ENCODE measurements at regions not wholly inside any gene's neighbourhood (a gene's known extent, or its start where the extent isn't known, plus 50 kb on each side); places are given as distances from the start of the nearest gene placed in this dataset.

GRCh38 chr9:87216897-87217455, 269.7 kb upstream of the GAS1 start:
- no peak for TF ChIP-seq CTCF (IDR thresholded peaks at IDR 0.05)
- TF ChIP-seq POLR2A (IDR thresholded peaks at IDR 0.05) = no peak
- Histone ChIP-seq H3K27ac (no peak overlapping the region), H3K36me3 (no peaks in the 10 kb centered on the region), H3K27me3 (no peaks in the 10 kb centered on the region), H3K4me3 (no peak overlapping the region), H3K9me3 (no peaks in the 10 kb centered on the region), H3K4me1 (peaks cover 0 to 7% of the 10 kb centered on the region in 2 donors)
- no peak for DNase-seq
- intact Hi-C loops (cut with DNase I; ENCODE audit: low total_unique reads) = no loop called here

GRCh38 chr9:87223392-87224246, 274.0 kb upstream of the DAPK1 start:
- H3K4me1 ChIP-seq = no peaks in the 10 kb centered on the region
- no peak overlapping the region for H3K4me3 ChIP-seq
- no peak for TF ChIP-seq POLR2A (IDR thresholded peaks at IDR 0.05)
- no peak for TF ChIP-seq CTCF (IDR thresholded peaks at IDR 0.05)
- no peaks in the 10 kb centered on the region for H3K9me3 ChIP-seq
- H3K36me3 ChIP-seq = no peaks in the 10 kb centered on the region
- H3K27me3 ChIP-seq = no peaks in the 10 kb centered on the region
- intact Hi-C loops (cut with DNase I; ENCODE audit: low total_unique reads) = no loop called here
- DNase-seq = no peak
- no peak overlapping the region for H3K27ac ChIP-seq

- Histone ChIP-seq H3K27me3 (no peaks in the 10 kb centered on the region), H3K27ac (no peak overlapping the region), H3K4me1 (no peaks in the 10 kb centered on the region), H3K9me3 (no peaks in the 10 kb centered on the region), H3K36me3 (no peaks in the 10 kb centered on the region), H3K4me3 (no peak overlapping the region)
- intact Hi-C loops (cut with DNase I; ENCODE audit: low total_unique reads) = no loop called here
- TF ChIP-seq POLR2A (IDR thresholded peaks at IDR 0.05) = no peak
- no peak for TF ChIP-seq CTCF (IDR thresholded peaks at IDR 0.05)
- DNase-seq = no peak
Measured at GRCh38 chr9:87226896-87227295, 270.8 kb upstream of the DAPK1 start.

GRCh38 chr9:87227456-87227855, 270.2 kb upstream of the DAPK1 start:
- TF ChIP-seq CTCF (IDR thresholded peaks at IDR 0.05) (no peak), POLR2A (IDR thresholded peaks at IDR 0.05) (no peak)
- DNase-seq = no peak
- intact Hi-C loops (cut with DNase I; ENCODE audit: low total_unique reads) = no loop called here
- no peaks in the 10 kb centered on the region for H3K36me3 ChIP-seq
- no peak overlapping the region for H3K27ac ChIP-seq
- no peaks in the 10 kb centered on the region for H3K9me3 ChIP-seq
- no peaks in the 10 kb centered on the region for H3K27me3 ChIP-seq
- H3K4me3 ChIP-seq = no peak overlapping the region
- H3K4me1 ChIP-seq = no peaks in the 10 kb centered on the region

- intact Hi-C loops (cut with DNase I; ENCODE audit: low total_unique reads) = no loop called here
- TF ChIP-seq CTCF (IDR thresholded peaks at IDR 0.05) = no peak
- TF ChIP-seq POLR2A (IDR thresholded peaks at IDR 0.05) = no peak
- no peaks in the 10 kb centered on the region for H3K27me3 ChIP-seq
- H3K4me1 ChIP-seq = no peaks in the 10 kb centered on the region
- DNase-seq = no peak
- no peak overlapping the region for H3K4me3 ChIP-seq
- no peaks in the 10 kb centered on the region for H3K9me3 ChIP-seq
- H3K27ac ChIP-seq = no peak overlapping the region
- H3K36me3 ChIP-seq = no peaks in the 10 kb centered on the region
Measured at GRCh38 chr9:87229108-87229507, 268.6 kb upstream of the DAPK1 start.
